Neural progenitor cell (in vitro differentiated cells): ENCODE measurements at regions not wholly inside any gene's neighbourhood (a gene's known extent, or its start where the extent isn't known, plus 50 kb on each side); places are given as distances from the start of the nearest gene placed in this dataset.

Experiments used
- CTCF ChIP-seq: fragments of 200-600 bp; sonication (generic); IDR thresholded peaks from 2 replicates; pipeline ENCODE4 v1.5.1; 2017; ENCODE audit warnings: antibody characterized with exemption, mild to moderate bottlenecking
- EZH2 ChIP-seq: fragments of 200-600 bp; sonication (generic); IDR thresholded peaks from 2 replicates; pipeline ENCODE4 v1.6.1; 2017; ENCODE audit warnings: antibody characterized with exemption, mild to moderate bottlenecking, moderate library complexity
- EZH2phosphoT487 ChIP-seq: fragments of 200-600 bp; sonication (generic); IDR thresholded peaks from 2 replicates; pipeline ENCODE4 v1.6.1; 2017; ENCODE audit warnings: antibody characterized with exemption

GRCh38 chr5:40307920-40308319 is 371.8 kb upstream of the PTGER4 start:
- no peak for TF ChIP-seq CTCF
- TF ChIP-seq EZH2: no peak
- TF ChIP-seq EZH2phosphoT487: no peak
